Adrenal gland (tissue), 5 donors: ENCODE measurements at regions not wholly inside any gene's neighbourhood (a gene's known extent, or its start where the extent isn't known, plus 50 kb on each side); places are given as distances from the start of the nearest gene placed in this dataset.

Experiments used
- CTCF ChIP-seq, 6 experiments: fragments of 450-650 bp in 4 of 6; fragments of 200-600 bp in 2 of 6; sonication (generic) in 1 of 6; IDR thresholded peaks; 1 replicate in 5 of 6; 2 replicates in 1 of 6; pipeline versions ENCODE4 v1.5.1 to v1.8.0; 2016 to 2021; ENCODE audit warnings: antibody characterized with exemption in 6 of 6, mild to moderate bottlenecking in 2 of 6, moderate library complexity in 1 of 6
- POLR2A ChIP-seq, 2 donors: fragments of 450-650 bp; IDR thresholded peaks; one replicate each; pipeline ENCODE4 v1.6.1; 2017; ENCODE audit warnings: antibody characterized with exemption in 2 of 2, mild to moderate bottlenecking in 2 of 2, moderate library complexity in 1 of 2
- donor health status: DM: no; HTN: no; CAD: no.

DNA sequence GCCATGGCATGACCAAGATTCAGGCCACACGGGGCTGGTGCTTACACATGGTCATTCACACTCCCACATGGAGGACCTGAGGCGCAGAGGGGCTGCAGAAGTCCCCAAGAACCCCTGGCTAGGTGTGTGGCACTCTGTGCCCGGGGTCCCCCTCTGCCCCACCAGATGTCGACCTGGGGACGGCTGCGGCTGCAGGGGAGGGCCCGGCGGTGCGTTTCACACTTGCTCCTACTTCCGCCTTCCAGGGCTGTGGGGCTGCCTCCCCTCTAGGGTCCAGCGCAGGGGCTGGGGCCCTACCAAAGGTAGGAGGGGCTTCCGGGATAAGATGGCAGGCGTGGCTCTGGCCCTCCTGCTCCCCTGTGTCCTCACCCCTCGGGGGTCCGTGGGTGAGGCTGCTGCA lies 81.1 kb upstream of the SLCO4A1 start:
- no peak for TF ChIP-seq POLR2A (IDR thresholded peaks at IDR 0.05)
- no peak for TF ChIP-seq CTCF (IDR thresholded peaks at IDR 0.05)
